DOHH2 (cell line): ENCODE measurements at regions not wholly inside any gene's neighbourhood (a gene's known extent, or its start where the extent isn't known, plus 50 kb on each side); places are given as distances from the start of the nearest gene placed in this dataset.

Experiments used
- H3F3A ChIP-seq: fragments of 200-600 bp; sonication (generic), shearing (Covaris generic); 2 replicates; pipeline ENCODE4 v1.6.0; 2016; ENCODE audit warnings: antibody characterized with exemption, mild to moderate bottlenecking; ENCODE audit not compliant: control insufficient read depth, insufficient read depth
- H3K27ac ChIP-seq: fragments of 200-600 bp; sonication (generic); 2 replicates; pipeline ENCODE4 v1.5.1; 2014; ENCODE audit warnings: low read depth, mild to moderate bottlenecking, low read length, moderate library complexity
- H3K27me3 ChIP-seq: fragments of 200-600 bp; sonication (generic); 2 replicates; pipeline ENCODE4 v1.6.1; 2014; ENCODE audit warnings: mild to moderate bottlenecking, low read length, mixed read lengths; ENCODE audit not compliant: control insufficient read depth
- H3K36me3 ChIP-seq: fragments of 200-600 bp; sonication (generic); 2 replicates; pipeline ENCODE4 v1.6.1; 2014; ENCODE audit warnings: mild to moderate bottlenecking, low read length, moderate library complexity, mixed read lengths; ENCODE audit not compliant: control insufficient read depth
- H3K4me1 ChIP-seq: fragments of 200-600 bp; sonication (generic); 2 replicates; pipeline ENCODE4 v1.6.1; 2014; ENCODE audit warnings: mild to moderate bottlenecking, low read length, mixed read lengths; ENCODE audit not compliant: control insufficient read depth
- H3K4me2 ChIP-seq: fragments of 200-600 bp; sonication (generic); 2 replicates; pipeline ENCODE4 v1.6.0; 2014; ENCODE audit warnings: mild to moderate bottlenecking, low read length, moderate library complexity
- H3K4me3 ChIP-seq: fragments of 200-600 bp; sonication (generic); 2 replicates; pipeline ENCODE4 v1.5.1; 2014; ENCODE audit warnings: mild to moderate bottlenecking, low read length, mixed read lengths
- H3K79me2 ChIP-seq: fragments of 200-600 bp; sonication (generic); 2 replicates; pipeline ENCODE4 v1.6.1; 2014; ENCODE audit warnings: mild to moderate bottlenecking, low read length, mixed read lengths; ENCODE audit not compliant: control insufficient read depth
- H3K9me2 ChIP-seq: fragments of 200-600 bp; sonication (generic); replicated peaks from 2 replicates; pipeline ENCODE4 v1.6.1; 2014; ENCODE audit warnings: mild to moderate bottlenecking, low read length, mixed read lengths; ENCODE audit not compliant: control insufficient read depth
- H3K9me3 ChIP-seq: fragments of 200-600 bp; sonication (generic); 2 replicates; pipeline ENCODE4 v1.6.1; 2014; ENCODE audit warnings: antibody characterized with exemption, low read length, mixed read lengths; ENCODE audit not compliant: control insufficient read depth, insufficient read depth
- H4K20me1 ChIP-seq: fragments of 200-600 bp; sonication (generic); 2 replicates; pipeline ENCODE4 v1.6.0; 2014; ENCODE audit warnings: low read depth, mild to moderate bottlenecking, antibody characterized with exemption, low read length, moderate library complexity; ENCODE audit not compliant: control insufficient read depth, insufficient read depth
- EZH2phosphoT487 ChIP-seq: fragments of 200-600 bp; sonication (generic); IDR thresholded peaks from 2 replicates; pipeline ENCODE4 v1.6.1; 2017; ENCODE audit warnings: borderline replicate concordance, mild to moderate bottlenecking, antibody characterized with exemption, low read length, moderate library complexity, mixed read lengths
- TF ChIP-seq, protein P1 (sequence below): fragments of 200-600 bp; sonication (generic); IDR thresholded peaks from one replicate; pipeline ENCODE4 v1.5.1; 2014; ENCODE audit warnings: antibody characterized with exemption, mild to moderate bottlenecking, low read depth, low read length; ENCODE audit not compliant: poor library complexity, severe bottlenecking

DNA sequence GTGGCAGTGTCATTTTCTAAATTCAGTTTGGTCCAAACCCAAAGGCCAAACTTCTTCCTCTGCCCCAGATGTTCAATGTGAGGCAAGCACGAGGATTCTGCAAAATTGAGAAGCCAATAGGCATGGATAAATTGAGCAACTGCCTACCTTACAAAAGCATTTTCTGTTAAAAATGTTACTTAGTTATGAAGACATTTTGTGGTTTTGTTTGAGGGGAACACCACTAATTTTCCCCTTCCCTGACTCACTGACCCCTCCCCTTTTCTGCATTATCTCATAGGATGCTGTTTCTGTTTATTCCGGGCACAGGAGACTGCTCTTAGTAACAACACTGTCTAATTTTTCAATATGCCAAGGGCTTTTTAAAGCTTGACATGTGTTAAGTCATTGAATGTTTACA, 462.8 kb downstream of the INSC start:
- H3K79me2 ChIP-seq = no peaks in the 10 kb centered on the region
- no peaks in the 10 kb centered on the region for H4K20me1 ChIP-seq
- no peak overlapping the region for H3K27ac ChIP-seq
- H3K27me3 ChIP-seq = no peaks in the 10 kb centered on the region
- H3K9me2 ChIP-seq = no peaks in the 10 kb centered on the region
- H3K36me3 ChIP-seq = no peaks in the 10 kb centered on the region
- TF ChIP-seq EZH2phosphoT487 = no peak
- TF ChIP-seq, protein P1, sequence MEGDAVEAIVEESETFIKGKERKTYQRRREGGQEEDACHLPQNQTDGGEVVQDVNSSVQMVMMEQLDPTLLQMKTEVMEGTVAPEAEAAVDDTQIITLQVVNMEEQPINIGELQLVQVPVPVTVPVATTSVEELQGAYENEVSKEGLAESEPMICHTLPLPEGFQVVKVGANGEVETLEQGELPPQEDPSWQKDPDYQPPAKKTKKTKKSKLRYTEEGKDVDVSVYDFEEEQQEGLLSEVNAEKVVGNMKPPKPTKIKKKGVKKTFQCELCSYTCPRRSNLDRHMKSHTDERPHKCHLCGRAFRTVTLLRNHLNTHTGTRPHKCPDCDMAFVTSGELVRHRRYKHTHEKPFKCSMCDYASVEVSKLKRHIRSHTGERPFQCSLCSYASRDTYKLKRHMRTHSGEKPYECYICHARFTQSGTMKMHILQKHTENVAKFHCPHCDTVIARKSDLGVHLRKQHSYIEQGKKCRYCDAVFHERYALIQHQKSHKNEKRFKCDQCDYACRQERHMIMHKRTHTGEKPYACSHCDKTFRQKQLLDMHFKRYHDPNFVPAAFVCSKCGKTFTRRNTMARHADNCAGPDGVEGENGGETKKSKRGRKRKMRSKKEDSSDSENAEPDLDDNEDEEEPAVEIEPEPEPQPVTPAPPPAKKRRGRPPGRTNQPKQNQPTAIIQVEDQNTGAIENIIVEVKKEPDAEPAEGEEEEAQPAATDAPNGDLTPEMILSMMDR = no peak
- H3F3A ChIP-seq = no peaks in the 10 kb centered on the region
- H3K4me3 ChIP-seq = no peak overlapping the region
- no peaks in the 10 kb centered on the region for H3K9me3 ChIP-seq
- H3K4me2 ChIP-seq = no peak overlapping the region
- H3K4me1 ChIP-seq = no peaks in the 10 kb centered on the region

DNA sequence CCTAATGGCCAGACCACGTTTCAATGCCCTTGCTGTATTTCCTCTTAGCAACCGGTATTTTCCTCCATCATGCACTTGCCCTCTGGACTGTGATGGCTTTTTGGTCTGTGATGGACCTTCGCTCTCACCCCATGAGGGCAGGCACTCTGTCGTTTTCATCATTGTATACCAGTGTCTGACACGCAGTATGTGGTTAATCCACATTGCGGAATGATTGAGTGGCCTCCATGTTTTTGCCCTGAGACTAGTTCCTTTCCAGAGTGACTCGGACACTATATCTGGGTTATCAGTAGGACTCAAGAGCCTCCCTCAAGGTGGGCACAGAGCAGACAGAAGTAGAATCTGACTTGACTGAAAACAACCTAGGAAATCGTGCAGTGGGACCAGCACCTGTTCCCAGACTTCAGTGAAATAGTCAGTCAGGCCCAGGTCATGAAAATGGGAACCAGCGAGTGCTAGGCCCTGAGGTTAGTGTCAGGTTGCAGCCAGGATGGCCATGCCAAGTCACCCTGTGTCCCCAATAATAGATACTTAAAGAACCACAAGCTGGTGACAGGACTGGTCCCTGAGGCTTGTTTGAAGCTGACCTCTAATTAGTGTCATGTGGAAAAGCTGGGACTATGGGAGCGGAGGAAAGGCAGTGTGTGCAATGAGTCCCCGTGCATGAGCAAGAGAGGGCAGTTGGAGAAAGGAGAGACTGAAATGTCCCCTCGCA, 464.7 kb downstream of the INSC start:
- Histone ChIP-seq H3K27me3 (no peaks in the 10 kb centered on the region), H3K4me1 (no peaks in the 10 kb centered on the region), H3K79me2 (no peaks in the 10 kb centered on the region), H3K9me2 (no peaks in the 10 kb centered on the region), H3F3A (no peaks in the 10 kb centered on the region), H3K36me3 (no peaks in the 10 kb centered on the region), H3K9me3 (no peaks in the 10 kb centered on the region), H4K20me1 (no peaks in the 10 kb centered on the region), H3K4me2 (no peak overlapping the region), H3K4me3 (no peak overlapping the region), H3K27ac (no peak overlapping the region)
- no peak for TF ChIP-seq EZH2phosphoT487

DNA sequence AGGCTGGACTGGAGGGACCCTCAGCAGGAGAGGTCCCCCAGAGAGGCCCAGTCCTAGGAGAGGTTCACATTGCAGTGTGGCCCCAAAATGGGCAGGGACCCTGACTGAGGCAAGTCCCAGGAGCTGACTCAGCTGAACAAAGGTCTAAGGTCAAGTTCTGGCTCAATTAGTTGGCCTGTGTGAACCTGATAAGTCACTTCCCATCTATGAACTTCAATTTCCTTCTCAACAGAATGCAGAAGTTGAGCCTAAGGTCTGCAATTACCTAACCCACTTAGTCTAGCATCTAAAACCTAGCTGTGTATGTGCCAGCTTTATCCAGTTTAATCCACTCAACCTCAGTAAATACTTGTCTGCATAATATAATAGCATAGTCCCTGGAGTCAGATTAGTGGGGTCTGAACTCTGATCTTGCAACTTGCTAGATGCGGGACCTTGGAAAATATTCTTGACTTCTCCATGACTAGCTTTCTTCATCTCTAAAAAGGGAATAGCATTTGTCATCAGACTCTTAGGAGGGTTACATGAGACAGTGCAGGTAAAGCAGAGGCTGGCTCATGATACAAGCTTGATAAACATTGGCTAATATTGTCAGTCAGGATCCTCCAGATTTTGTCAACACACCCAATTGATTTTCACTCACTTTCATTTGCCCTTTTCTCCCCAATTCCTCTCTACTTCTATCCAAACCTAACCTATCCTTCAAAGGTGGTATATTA, 465.5 kb downstream of the INSC start:
- no peaks in the 10 kb centered on the region for H3K79me2 ChIP-seq
- no peak overlapping the region for H3K4me2 ChIP-seq
- no peaks in the 10 kb centered on the region for H3K27me3 ChIP-seq
- no peaks in the 10 kb centered on the region for H3F3A ChIP-seq
- H3K27ac ChIP-seq = no peak overlapping the region
- H3K36me3 ChIP-seq = no peaks in the 10 kb centered on the region
- TF ChIP-seq, protein P1 = no peak
- TF ChIP-seq EZH2phosphoT487 = no peak
- H3K4me3 ChIP-seq = no peak overlapping the region
- H3K4me1 ChIP-seq = no peaks in the 10 kb centered on the region
- no peaks in the 10 kb centered on the region for H3K9me2 ChIP-seq
- no peaks in the 10 kb centered on the region for H3K9me3 ChIP-seq
- no peaks in the 10 kb centered on the region for H4K20me1 ChIP-seq

DNA sequence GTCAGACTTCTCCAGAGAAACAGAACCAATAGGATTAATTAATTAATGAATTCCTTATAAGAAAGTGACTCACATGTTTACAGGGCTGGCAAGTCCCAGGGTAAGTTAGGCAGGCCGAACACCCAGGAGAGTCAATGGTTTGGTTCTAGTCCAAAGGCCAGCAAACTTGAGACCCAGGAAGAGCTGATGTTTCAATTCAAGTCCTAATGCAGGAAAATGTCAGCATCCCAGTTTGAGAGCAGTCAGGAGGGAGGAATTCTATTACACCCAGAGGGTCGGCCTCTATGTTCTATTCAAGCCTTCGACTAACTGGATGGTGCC, 466.0 kb downstream of the INSC start:
- TF ChIP-seq, protein P1 = no peak
- TF ChIP-seq EZH2phosphoT487 = no peak
- no peaks in the 10 kb centered on the region for H3K9me2 ChIP-seq
- H3K27me3 ChIP-seq = no peaks in the 10 kb centered on the region
- H3K36me3 ChIP-seq = no peaks in the 10 kb centered on the region
- no peak overlapping the region for H3K27ac ChIP-seq
- H3K4me2 ChIP-seq = no peak overlapping the region
- H3K4me1 ChIP-seq = no peaks in the 10 kb centered on the region
- H3K79me2 ChIP-seq = no peaks in the 10 kb centered on the region
- H4K20me1 ChIP-seq = no peaks in the 10 kb centered on the region
- H3F3A ChIP-seq = no peaks in the 10 kb centered on the region
- H3K9me3 ChIP-seq = no peaks in the 10 kb centered on the region
- H3K4me3 ChIP-seq = no peak overlapping the region
